Ovary (tissue), 3 donors: ENCODE measurements at regions not wholly inside any gene's neighbourhood (a gene's known extent, or its start where the extent isn't known, plus 50 kb on each side); places are given as distances from the start of the nearest gene placed in this dataset.

Experiments used
- POLR2A ChIP-seq: fragments of 450-650 bp; IDR thresholded peaks from one replicate; pipeline ENCODE4 v1.6.1; 2017; ENCODE audit warnings: antibody characterized with exemption, mild to moderate bottlenecking, moderate library complexity
- TF ChIP-seq, protein P1 (sequence below), 3 donors: fragments of 450-650 bp in 2 of 3; fragments of 200-600 bp in 1 of 3; IDR thresholded peaks; one replicate each; pipeline versions ENCODE4 v1.5.1 to v1.8.0; 2016 to 2022; ENCODE audit warnings: antibody characterized with exemption in 3 of 3, mild to moderate bottlenecking in 1 of 3
- donor health status: DM: no; HTN: no; CAD: no.

DNA sequence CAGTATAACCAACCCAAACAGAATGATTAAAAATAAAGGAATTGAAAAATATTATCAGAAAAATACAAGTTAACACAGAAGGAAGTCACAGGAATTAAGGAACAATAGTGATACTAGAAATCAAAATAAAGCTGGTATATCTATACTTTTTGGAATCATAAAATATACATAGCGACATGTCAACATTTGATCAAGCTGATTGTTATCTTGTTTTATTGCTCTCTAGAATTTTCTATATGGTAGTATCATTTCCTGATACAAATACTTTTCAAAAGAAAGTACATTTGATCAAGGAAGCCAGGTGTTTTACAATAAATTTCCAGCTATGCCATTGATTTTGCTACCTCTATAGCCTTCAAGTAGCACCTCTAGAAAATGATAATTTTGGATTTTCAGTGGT, 489.5 kb upstream of the PKN2 start:
- TF ChIP-seq, protein P1, sequence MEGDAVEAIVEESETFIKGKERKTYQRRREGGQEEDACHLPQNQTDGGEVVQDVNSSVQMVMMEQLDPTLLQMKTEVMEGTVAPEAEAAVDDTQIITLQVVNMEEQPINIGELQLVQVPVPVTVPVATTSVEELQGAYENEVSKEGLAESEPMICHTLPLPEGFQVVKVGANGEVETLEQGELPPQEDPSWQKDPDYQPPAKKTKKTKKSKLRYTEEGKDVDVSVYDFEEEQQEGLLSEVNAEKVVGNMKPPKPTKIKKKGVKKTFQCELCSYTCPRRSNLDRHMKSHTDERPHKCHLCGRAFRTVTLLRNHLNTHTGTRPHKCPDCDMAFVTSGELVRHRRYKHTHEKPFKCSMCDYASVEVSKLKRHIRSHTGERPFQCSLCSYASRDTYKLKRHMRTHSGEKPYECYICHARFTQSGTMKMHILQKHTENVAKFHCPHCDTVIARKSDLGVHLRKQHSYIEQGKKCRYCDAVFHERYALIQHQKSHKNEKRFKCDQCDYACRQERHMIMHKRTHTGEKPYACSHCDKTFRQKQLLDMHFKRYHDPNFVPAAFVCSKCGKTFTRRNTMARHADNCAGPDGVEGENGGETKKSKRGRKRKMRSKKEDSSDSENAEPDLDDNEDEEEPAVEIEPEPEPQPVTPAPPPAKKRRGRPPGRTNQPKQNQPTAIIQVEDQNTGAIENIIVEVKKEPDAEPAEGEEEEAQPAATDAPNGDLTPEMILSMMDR (IDR thresholded peaks at IDR 0.05) = no peak
- no peak for TF ChIP-seq POLR2A
